ENCODE measurements at regions not wholly inside any gene's neighbourhood (a gene's known extent, or its start where the extent isn't known, plus 50 kb on each side); places are given as distances from the start of the nearest gene placed in this dataset.

GRCh38 chr1:234972411-234973191, 156.0 kb downstream of the TOMM20 start:
- DNase-seq = no peak

DNA sequence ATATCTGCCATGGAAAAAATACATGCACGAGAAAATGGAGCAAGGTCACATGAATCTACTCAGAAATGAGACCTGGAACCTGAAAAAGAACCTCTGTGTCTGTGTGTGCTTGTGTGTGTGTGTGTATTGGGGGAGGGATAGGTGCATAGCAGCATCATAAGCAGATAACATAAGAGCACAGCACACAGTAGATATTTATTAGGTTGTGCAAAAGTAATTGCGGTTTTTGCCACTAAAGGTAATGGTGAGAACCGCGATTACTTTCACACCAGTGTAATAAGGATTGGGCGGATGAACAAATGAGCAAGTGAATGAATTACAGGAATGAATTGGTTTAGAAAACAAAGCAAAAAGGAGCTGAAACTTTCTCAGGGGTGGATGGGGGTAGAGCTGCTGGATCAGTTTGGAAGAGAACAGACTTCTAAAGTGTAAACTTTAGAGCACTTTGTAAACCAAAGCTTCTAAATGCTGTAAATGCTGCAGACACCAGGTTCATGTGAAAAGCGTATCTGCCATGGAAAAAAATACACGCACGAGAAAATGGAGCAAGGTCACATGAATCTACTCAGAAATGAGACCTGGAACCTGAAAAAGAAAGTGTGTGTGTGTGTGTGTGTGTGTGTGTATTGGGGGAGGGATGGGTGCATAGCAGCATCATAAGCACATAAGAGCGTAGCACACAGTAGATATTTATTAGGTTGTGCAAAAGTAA, 156.9 kb downstream of the TOMM20 start:
- no peak for DNase-seq

DNA sequence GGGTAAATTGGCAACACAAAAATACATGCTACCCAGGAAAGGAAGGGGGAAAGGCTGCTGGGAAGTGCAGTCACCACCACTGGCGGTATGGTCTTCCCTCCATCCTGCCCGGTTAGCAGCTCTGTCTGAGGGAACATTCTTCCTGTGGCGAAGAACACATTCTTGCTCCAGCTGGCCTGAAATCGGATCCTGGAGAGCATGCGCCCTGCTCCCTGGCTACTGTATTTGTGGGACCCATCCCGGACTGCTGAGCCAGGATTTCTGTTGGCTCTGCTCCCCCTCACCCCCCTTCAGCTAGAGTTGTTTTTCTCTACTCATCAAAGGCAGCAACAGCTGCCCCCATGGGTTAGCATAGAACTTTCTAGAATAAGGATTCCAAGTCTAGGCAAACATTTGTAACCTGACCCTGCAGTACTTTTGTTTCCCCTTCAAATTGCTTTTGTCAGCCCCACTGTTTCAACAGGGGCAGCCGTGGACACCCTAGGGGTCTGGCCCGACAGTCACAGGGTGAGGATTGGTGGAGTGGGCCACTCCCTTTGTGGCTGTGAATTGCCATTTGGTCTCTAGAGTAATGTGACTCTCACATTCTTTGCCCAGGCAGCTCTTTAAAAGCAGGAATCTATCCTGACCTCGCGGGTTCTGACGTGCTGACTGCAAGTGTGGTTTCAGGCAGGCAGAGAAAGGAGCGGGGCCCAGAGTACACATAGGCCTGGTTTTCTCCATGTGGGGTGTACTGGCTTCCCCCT, 157.7 kb downstream of the TOMM20 start:
- DNase-seq = no peak

- DNase-seq = no peak
These were observed 158.3 kb downstream of the TOMM20 start for GRCh38 chr1:234970401-234970730.

DNA sequence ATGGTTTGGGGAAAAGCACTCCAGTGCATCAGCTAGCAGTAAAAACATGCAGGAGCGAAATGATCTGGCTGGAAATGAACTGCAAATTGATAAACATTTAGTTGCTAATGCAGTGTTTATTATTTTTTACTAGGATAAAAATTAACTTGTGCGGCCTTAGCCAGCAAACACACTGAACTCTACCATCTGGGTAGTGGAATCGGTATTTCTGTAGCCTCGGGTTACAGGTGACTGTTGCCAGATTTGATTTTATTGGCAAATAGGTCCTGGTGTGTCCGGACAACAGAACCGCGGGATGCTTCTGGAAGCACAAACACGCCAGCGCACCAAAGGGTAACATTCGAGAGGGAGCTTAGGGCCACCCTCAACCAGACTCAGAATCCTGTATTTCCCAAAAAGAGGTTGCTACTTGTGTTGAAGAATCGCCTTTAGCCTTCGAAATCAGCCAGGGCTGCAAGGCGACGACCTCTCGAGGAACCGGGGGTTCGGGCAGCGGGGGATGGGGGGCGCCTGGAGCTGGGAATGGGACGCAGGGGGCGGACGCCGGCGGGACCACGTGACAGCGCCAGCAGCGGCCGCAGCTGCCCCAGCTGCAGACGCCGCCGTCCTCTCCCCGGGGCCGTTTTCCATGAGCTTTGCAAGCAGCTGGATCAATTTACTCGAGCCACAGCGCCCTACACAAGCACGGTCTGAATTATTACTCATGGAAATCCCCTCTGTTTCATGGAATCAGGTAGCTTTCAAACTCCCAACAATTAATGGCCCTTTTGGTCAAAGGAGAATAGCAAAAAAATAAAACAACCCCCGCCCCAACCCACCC, 158.8 kb downstream of the TOMM20 start:
- no peak for DNase-seq

DNA sequence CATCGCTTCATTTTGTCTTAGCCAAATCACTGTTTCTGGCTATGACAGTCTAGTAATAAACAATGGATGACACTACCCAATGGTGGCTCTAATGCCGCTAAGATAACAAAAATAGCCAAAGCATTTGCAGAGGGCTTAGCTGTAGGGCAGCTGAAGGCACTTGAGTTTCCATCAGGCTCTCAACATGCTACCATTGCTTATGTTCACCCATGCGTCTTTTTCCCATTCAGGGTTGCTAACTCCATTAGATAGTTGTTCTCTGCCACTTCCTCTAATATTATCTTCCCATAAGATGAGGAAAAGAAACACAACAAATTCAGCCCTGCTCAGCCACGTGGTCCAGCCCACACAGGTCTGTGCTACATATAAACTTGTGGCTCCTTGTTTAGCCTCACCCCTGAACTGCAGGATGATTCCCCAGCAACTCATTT, 159.6 kb downstream of the TOMM20 start:
- DNase-seq = no peak

DNA sequence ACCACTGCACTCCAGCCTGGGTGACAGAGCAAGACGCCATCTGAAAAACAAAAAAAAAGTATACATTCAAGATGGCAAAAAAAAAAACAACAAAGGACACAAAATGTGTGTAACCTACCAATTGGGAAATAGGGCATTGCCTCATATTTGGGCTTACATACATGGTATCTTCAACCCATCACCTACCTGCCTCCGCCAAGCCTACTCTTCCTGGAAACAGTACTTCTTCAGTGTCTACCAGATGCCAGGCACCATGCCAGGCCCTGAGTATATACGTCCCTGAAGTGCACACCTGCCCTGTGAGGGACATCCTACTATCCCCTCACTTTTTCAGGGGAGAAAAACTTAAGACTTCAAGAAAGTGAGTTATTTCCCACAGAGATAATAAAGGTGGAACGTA, 160.2 kb downstream of the TOMM20 start:
- DNase-seq = no peak

- DNase-seq = no peak
These were observed 161.5 kb downstream of the TOMM20 start for GRCh38 chr1:234967121-234967520.

- DNase-seq = peak; percentile 49
These were observed 163.5 kb downstream of the TOMM20 start for GRCh38 chr1:234965111-234965510.

- DNase-seq = no peak
These were observed 164.5 kb downstream of the TOMM20 start for GRCh38 chr1:234963904-234964702.

GRCh38 chr1:234963180-234963903, 165.3 kb downstream of the TOMM20 start:
- peak; percentile 92 for DNase-seq

DNA sequence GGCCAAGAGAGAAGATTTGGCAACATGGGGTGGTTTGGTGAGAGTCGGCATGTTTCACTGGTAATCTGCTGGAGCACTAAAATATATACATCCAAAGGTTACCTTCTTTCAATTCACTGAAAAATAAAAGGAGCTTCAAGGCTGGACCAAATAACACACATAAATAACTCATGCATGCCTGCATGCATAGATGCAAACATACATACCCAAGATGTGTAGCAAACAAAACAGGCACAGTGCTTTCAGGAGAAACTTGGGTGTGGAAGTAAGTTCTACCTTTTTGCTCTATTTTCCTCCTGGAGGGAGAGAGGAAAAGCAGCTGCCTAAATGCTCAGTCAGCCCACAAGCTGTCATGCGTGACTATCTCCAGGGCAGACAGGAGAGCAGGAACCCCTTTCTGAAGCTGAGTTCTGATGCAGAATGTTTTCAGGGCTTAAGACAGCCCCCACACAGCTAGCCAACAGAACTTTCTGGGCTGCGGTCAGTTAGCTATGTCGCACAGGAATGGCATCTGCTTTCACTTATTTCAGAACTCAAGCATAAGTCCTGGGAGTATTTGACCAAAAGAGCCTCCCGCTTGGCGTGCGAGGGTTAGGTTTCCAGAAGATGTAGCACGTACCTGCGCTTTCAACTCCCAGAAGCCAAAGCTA, 166.2 kb downstream of the TOMM20 start:
- DNase-seq = peak; percentile 42

- no peak for DNase-seq
These were observed 166.9 kb downstream of the TOMM20 start for GRCh38 chr1:234961456-234962339.

DNA sequence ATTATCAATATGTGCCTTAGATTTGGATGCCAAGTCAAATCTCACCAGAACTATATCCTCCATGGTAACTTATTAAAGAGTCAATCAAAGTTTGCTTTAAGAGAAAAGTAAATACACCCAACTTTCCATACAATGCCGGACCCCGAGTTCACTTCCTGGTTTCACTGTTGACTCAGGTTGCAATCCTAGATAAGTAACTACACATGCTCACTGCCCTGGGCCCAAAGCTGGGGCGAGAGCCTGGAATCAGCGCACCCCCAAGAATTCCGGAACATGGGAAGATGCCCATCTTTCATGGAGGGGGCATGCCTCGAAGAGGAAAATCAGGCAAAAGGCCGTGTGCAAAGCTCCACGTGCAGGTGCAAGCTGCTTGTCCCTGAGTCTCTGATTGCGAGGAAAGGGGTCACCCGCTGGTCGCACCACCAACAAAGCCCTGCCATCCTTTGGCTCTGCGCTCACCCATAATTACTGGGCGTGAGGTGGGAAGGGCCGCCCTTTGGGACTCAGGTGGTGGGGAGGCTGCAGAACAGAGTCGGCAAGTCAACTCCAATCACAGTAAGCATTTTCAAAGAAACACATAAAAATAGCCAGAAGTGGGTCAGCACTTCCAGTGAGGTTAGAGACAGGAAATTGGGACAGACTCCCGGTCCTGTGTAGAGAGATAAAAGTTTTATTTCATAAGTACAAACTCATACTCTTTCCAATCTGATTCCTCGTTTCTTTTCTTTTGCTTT, 167.7 kb downstream of the TOMM20 start:
- no peak for DNase-seq

DNA sequence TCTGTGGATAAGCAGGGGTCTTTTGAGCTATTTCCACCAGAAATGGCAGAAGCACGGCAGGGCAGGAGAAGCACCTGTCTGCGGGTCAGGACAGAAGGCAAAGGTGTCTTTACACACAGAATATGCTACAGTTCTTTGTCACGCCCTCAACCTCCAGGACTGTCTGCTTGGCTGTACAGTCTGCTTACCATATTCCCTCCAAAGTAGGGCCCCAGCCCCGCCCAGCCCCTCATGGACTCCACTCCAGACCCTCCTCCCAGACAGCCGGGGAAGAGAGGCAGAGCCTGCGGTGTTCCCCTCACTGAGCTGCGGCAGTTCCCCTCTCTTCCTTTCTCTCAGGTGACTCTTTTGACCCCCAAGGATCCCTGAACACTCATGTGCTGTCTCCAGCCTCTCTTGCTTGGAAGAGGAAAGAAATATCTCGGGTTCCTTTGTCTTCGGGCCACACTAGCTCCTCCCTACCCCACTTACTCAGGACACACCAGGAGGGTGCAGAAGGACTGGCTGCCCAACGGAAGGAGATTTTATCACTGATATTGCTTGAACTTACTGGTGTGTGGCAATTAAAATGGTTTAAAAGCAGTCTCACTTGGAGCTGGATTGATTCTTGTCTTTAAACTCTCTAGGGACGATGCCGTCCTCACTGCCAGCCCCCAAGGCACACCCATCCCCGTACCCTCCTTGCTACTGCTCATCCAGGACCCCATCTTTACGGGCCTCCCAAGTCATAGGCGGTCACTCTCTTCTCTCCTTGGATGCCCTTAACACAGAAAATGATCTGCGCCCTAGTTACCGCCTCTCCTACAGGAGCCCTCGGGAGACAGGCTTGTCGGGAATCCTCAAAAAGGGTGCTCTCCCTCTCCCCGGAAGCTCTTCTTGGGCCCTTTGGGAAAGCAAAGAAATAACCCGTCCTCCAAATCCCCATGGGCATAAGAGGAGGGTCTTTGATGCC, 169.7 kb downstream of the TOMM20 start:
- no peak for DNase-seq

DNA sequence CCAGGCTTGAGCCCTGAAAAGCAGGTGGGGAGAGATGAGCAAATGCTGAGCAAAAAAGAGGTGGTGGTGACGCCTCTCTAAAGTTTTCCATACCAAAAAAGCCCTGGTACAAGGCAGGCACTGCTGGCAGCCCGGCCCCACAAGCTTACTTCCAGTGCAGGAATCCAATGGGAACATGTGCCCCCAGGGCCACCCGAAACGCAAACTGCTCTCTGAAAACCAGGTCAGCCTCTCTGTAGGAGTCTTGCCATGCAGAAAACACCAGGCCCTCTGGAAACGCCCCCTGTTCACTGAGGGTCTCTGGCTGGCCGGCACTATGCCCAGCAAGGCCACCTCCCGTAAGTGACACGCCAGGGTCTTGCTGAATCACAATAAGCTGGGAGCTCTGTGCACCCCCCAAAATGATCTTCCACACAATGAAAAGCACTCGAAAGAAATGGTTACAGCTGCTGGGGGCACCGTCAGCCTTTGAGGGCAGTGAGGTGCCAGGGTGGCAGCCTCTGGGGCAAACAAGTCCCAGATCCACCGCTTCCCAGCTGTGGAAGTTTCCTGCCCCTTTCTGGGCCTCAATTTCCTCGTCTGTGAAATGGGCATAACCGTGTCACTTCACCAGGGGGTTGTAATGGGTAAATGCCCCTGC, 170.5 kb downstream of the TOMM20 start:
- DNase-seq = no peak

DNA sequence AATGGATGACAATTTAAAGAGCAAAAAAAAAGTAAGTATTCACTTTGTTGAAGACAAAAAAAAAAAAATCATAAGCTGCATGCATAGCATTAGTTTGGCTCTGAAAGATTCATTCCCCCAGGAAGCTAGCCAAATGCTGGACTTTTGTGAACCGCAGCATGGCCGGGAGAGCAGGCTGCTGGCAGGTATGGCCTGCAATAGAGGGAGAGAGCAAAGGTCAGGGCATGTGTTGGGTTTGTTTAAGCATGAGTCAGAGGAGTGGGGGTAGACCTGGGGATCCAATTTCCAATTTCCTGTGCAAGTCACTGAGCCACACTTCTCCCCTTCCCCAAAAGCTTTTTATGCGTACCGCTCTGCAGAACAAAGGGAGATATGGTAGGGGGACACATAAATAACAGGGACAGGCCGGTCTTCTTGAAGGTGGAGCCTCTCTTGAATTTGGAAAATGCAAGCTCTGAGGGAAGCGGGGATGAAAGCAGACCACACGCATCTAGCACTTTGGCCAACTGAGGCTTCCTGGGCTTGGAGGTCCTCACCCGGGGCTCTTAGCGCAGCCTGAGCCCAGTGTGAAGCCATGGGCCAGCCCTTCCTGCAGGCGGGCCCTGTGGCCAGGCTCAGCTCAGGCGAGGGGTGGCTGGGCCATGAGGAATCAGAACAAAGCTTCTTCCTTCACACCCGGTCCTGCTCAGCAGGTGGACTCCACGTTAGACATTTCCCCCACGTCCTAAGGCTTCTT, 171.1 kb downstream of the TOMM20 start:
- DNase-seq = no peak

Measured in NK-92 treated with Interleukin-12 subunit alpha and Interleukin-12 subunit beta, amount 100 ng/mL, for 24 hours (cell line).